IMR-90 (cell line): ENCODE measurements at regions not wholly inside any gene's neighbourhood (a gene's known extent, or its start where the extent isn't known, plus 50 kb on each side); places are given as distances from the start of the nearest gene placed in this dataset.
A peak's percentile ranks its signal among the peaks of the same experiment; 100 is the strongest.

Experiments used
- ATAC-seq: fragments of 200-7000 bp; cut with Tn5 transposase; 2 replicates; pipeline ENCODE4 v1.9.1; 2020; ENCODE audit warnings: low read depth, mild to moderate bottlenecking, moderate library complexity
- BruUV-seq: library from RNA; stranded (reverse); fragments of 400-500 nt; replicated peaks from 2 replicates; lab custom pipeline; 2021; lab: Mats Ljungman, UMichigan
- CTCF ChIA-PET: fragments of 300-600 bp; formaldehyde crosslinking; extraction: SDS; loops from one replicate; lab custom pipeline; 2021; ENCODE audit warnings: antibody characterized with exemption; lab: Yijun Ruan, JAX
- POLR2A ChIA-PET: fragments of 300-600 bp; sonication (Branson Sonifier 250); formaldehyde crosslinking; loops from one replicate; lab custom pipeline; 2022; ENCODE audit warnings: antibody characterized with exemption; ENCODE audit not compliant: unreplicated experiment; lab: Charles Lee
- DNase-seq: peaks from one replicate; pipeline ENCODE4 v3.0.0; 2013
- H2AFZ ChIP-seq: replicated peaks from 2 replicates; pipeline ENCODE3; 2013; ENCODE audit warnings: low read length, mild to moderate bottlenecking; ENCODE audit not compliant: poor library complexity
- H2AK5ac ChIP-seq: 2 replicates; pipeline ENCODE4 v1.6.1; 2013; ENCODE audit warnings: low read depth, low read length, inconsistent platforms
- H2AK9ac ChIP-seq: replicated peaks from 2 replicates; pipeline ENCODE3; 2013; ENCODE audit warnings: mild to moderate bottlenecking, low read depth, low read length, moderate library complexity; ENCODE audit not compliant: poor library complexity
- H2BK120ac ChIP-seq: 2 replicates; pipeline ENCODE4 v1.6.1; 2013; ENCODE audit warnings: low read depth, low read length, inconsistent platforms
- H2BK15ac ChIP-seq: 3 replicates; pipeline ENCODE4 v1.6.1; 2013; ENCODE audit warnings: low read depth, low read length, inconsistent platforms
- H2BK20ac ChIP-seq: 2 replicates; pipeline ENCODE4 v1.6.1; 2013; ENCODE audit warnings: low read depth, mild to moderate bottlenecking, inconsistent platforms, low read length, moderate library complexity
- H2BK5ac ChIP-seq: 2 replicates; pipeline ENCODE4 v1.6.1; 2013; ENCODE audit warnings: mild to moderate bottlenecking, low read depth, low read length, inconsistent platforms; ENCODE audit not compliant: poor library complexity, severe bottlenecking
- H3K14ac ChIP-seq: replicated peaks from 2 replicates; pipeline ENCODE4 v1.6.1; 2013; ENCODE audit warnings: low read depth, low read length, inconsistent platforms
- H3K18ac ChIP-seq: 2 replicates; pipeline ENCODE4 v1.6.1; 2013; ENCODE audit warnings: low read depth, low read length, control low read depth
- H3K23ac ChIP-seq: 2 replicates; pipeline ENCODE4 v1.6.1; 2013; ENCODE audit warnings: low read depth, low read length, inconsistent platforms
- H3K27ac ChIP-seq: 2 replicates; pipeline ENCODE4 v1.5.1; 2013; ENCODE audit warnings: mild to moderate bottlenecking, control low read depth, low read length; ENCODE audit not compliant: insufficient read depth
- H3K27me3 ChIP-seq: 2 replicates; pipeline ENCODE4 v1.6.1; 2013; ENCODE audit warnings: low read length; ENCODE audit not compliant: control insufficient read depth, insufficient read depth
- H3K36me3 ChIP-seq: 2 replicates; pipeline ENCODE4 v1.6.1; 2013; ENCODE audit warnings: low read length, mixed read lengths; ENCODE audit not compliant: control insufficient read depth, insufficient read depth
- H3K4ac ChIP-seq: 2 replicates; pipeline ENCODE4 v1.6.1; 2013; ENCODE audit warnings: low read depth, low read length, inconsistent platforms
- H3K4me1 ChIP-seq: 2 replicates; pipeline ENCODE4 v1.6.1; 2013; ENCODE audit warnings: low read length, mixed read lengths; ENCODE audit not compliant: control insufficient read depth, insufficient read depth
- H3K4me2 ChIP-seq: 2 replicates; pipeline ENCODE4 v1.6.1; 2013; ENCODE audit warnings: low read depth, mild to moderate bottlenecking, control low read depth, low read length, moderate library complexity
- H3K4me3 ChIP-seq: 2 replicates; pipeline ENCODE4 v1.5.1; 2013; ENCODE audit warnings: low read depth, mild to moderate bottlenecking, control low read depth, low read length, moderate library complexity; ENCODE audit not compliant: insufficient read depth
- H3K56ac ChIP-seq: 2 replicates; pipeline ENCODE4 v1.6.1; 2013; ENCODE audit warnings: low read length, inconsistent platforms; ENCODE audit not compliant: insufficient read depth; ENCODE audit errors: extremely low read depth
- H3K79me1 ChIP-seq, 2 experiments: 2 replicates each; pipeline ENCODE4 v1.6.1; 2013; ENCODE audit warnings: low read length in 2 of 2, inconsistent platforms in 1 of 2, low read depth in 1 of 2
- H3K9ac ChIP-seq: 2 replicates; pipeline ENCODE4 v1.6.1; 2013; ENCODE audit warnings: low read depth, low read length, control low read depth
- H3K9me1 ChIP-seq: 2 replicates; pipeline ENCODE4 v1.6.1; 2013; ENCODE audit warnings: low read length, inconsistent platforms; ENCODE audit not compliant: insufficient read depth
- H3K9me3 ChIP-seq: 2 replicates; pipeline ENCODE4 v1.6.1; 2013; ENCODE audit warnings: low read length; ENCODE audit not compliant: control insufficient read depth, insufficient read depth
- H4K20me1 ChIP-seq: 2 replicates; pipeline ENCODE4 v1.6.1; 2013; ENCODE audit warnings: low read length, inconsistent platforms; ENCODE audit not compliant: insufficient read depth
- H4K5ac ChIP-seq: 2 replicates; pipeline ENCODE4 v1.6.1; 2013; ENCODE audit warnings: mild to moderate bottlenecking, low read depth, low read length, control low read depth
- H4K8ac ChIP-seq, 2 experiments: 2 replicates each; pipeline ENCODE4 v1.6.1; 2013; ENCODE audit warnings: low read depth in 2 of 2, low read length in 2 of 2, control low read depth in 1 of 2, inconsistent platforms in 1 of 2
- H4K91ac ChIP-seq: 2 replicates; pipeline ENCODE4 v1.6.1; 2013; ENCODE audit warnings: low read depth, low read length, inconsistent platforms; ENCODE audit not compliant: insufficient read depth
- CHD1 ChIP-seq: IDR thresholded peaks from 2 replicates; pipeline ENCODE4 v1.6.1; 2012; ENCODE audit warnings: low read depth, low read length, improper control_type of control experiment
- CTCF ChIP-seq: conservative IDR thresholded peaks from 2 replicates; pipeline ENCODE4 v1.5.1; 2012; ENCODE audit warnings: mild to moderate bottlenecking, low read depth, low read length, improper control_type of control experiment
- FOS ChIP-seq: fragments of 150-350 bp; IDR thresholded peaks from 2 replicates; pipeline ENCODE4 v1.6.1; 2016; ENCODE audit warnings: low read depth, low read length
- MAFK ChIP-seq: IDR thresholded peaks from 2 replicates; pipeline ENCODE4 v1.6.1; 2012; ENCODE audit warnings: low read depth, low read length, improper control_type of control experiment
- MAZ ChIP-seq: IDR thresholded peaks from 2 replicates; pipeline ENCODE4 v1.6.1; 2012; ENCODE audit warnings: low read depth, mild to moderate bottlenecking, low read length, improper control_type of control experiment, moderate library complexity, borderline replicate concordance
- NFE2L2 ChIP-seq: fragments of 150-350 bp; IDR thresholded peaks from 2 replicates; pipeline ENCODE4 v1.6.1; 2016; ENCODE audit warnings: low read depth, mild to moderate bottlenecking, low read length
- POLR2A ChIP-seq: IDR thresholded peaks from 2 replicates; pipeline ENCODE4 v1.6.1; 2012; ENCODE audit warnings: mild to moderate bottlenecking, low read depth, low read length
- RAD21 ChIP-seq: IDR thresholded peaks from 2 replicates; pipeline ENCODE4 v1.6.1; 2012; ENCODE audit warnings: low read length, improper control_type of control experiment
- SMC3 ChIP-seq: fragments of 150-350 bp; IDR thresholded peaks from 2 replicates; pipeline ENCODE4 v1.6.1; 2016; ENCODE audit warnings: low read depth, mild to moderate bottlenecking, antibody characterized with exemption, low read length, moderate library complexity
- WGBS, 2 experiments: methylation state at CpG; one replicate each; pipeline versions ENCODE4 v1.1.5 to v1.1.7; 2013; ENCODE audit warnings: missing lambda C conversion rate in 2 of 2; ENCODE audit not compliant: insufficient read length in 1 of 2; ENCODE audit errors: extremely low coverage in 2 of 2; 5-methylcytosine and 5-hydroxymethylcytosine counted together
- dilution Hi-C: fragments of 300-500 bp; cut with HindIII; formaldehyde crosslinking; loops from one replicate; pipeline ENCODE4 v1.14.3; 2018; ENCODE audit warnings: low sequenced_read_pairs; ENCODE audit not compliant: unreplicated experiment
- in situ Hi-C: fragments of 300-500 bp; cut with MboI; formaldehyde crosslinking; loops from 3 replicates; pipeline ENCODE4 v1.14.3; 2019; ENCODE audit warnings: low sequenced_read_pairs, inconsistent platforms, mixed read lengths
- intact Hi-C: fragments of 100-400 bp; cut with micrococcal nuclease; formaldehyde crosslinking; loops from 2 replicates; pipeline ENCODE4 v1.10.0; 2022

- no peak for ATAC-seq
- BruUV-seq, result no TSS peak
- in situ Hi-C loops, result no loop called here
Observed at GRCh38 chrX:42524379-42524778, 253.6 kb downstream of the PPP1R2C start.

More at GRCh38 chrX:42524379-42524778, 253.6 kb downstream of the PPP1R2C start:
- H2BK20ac ChIP-seq, result no peak overlapping the region
- H3K9me1 ChIP-seq, result no peaks in the 10 kb centered on the region
- H3K14ac ChIP-seq, result no peak overlapping the region
- no peaks in the 10 kb centered on the region for H3K9me3 ChIP-seq
- TF ChIP-seq NFE2L2 (no peak), MAZ (no peak), SMC3 (no peak), POLR2A (no peak), FOS (no peak), MAFK (no peak), CTCF (no peak), RAD21 (no peak), CHD1 (no peak)
- no peak overlapping the region for H3K4ac ChIP-seq
- POLR2A ChIA-PET, result no interaction called here
- no peaks in the 10 kb centered on the region for H3K36me3 ChIP-seq
- H3K79me1 ChIP-seq, result no peaks in the 10 kb centered on the region
- H3K9ac ChIP-seq, result no peak overlapping the region
- H4K91ac ChIP-seq, result no peak overlapping the region
- intact Hi-C loops (no loop called here), dilution Hi-C loops (no loop called here)
- no peak overlapping the region for H3K18ac ChIP-seq
- no peak overlapping the region for H3K23ac ChIP-seq
- no peak overlapping the region for H3K27ac ChIP-seq
- no peak overlapping the region for H2BK15ac ChIP-seq
- no peak overlapping the region for H4K8ac ChIP-seq
- H3K4me2 ChIP-seq, result no peak overlapping the region
- no peak overlapping the region for H4K5ac ChIP-seq
- H2AK5ac ChIP-seq, result no peak overlapping the region
- no CpG with 5 or more reads among the region's 1 CpG for WGBS, 2 experiments
- H4K20me1 ChIP-seq, result no peaks in the 10 kb centered on the region
- H2BK5ac ChIP-seq, result no peak overlapping the region
- no peak overlapping the region for H2AK9ac ChIP-seq
- DNase-seq, result peak; percentile 1
- H2AFZ ChIP-seq, result no peak overlapping the region
- no peak overlapping the region for H3K4me3 ChIP-seq
- no peak overlapping the region for H2BK120ac ChIP-seq
- H3K56ac ChIP-seq, result no peak overlapping the region
- no peaks in the 10 kb centered on the region for H3K27me3 ChIP-seq
- CTCF ChIA-PET, result no interaction called here
- no peaks in the 10 kb centered on the region for H3K4me1 ChIP-seq
